GM23248 (cell line): ENCODE measurements at regions not wholly inside any gene's neighbourhood (a gene's known extent, or its start where the extent isn't known, plus 50 kb on each side); places are given as distances from the start of the nearest gene placed in this dataset.

Experiments used
- EZH2 ChIP-seq: fragments of 200-600 bp; sonication (generic); IDR thresholded peaks from 2 replicates; pipeline ENCODE4 v1.6.1; 2018; ENCODE audit warnings: antibody characterized with exemption, mild to moderate bottlenecking; ENCODE audit not compliant: insufficient read depth, poor library complexity, severe bottlenecking
- EZH2phosphoT487 ChIP-seq: fragments of 200-600 bp; sonication (generic); IDR thresholded peaks from 2 replicates; pipeline ENCODE4 v1.6.1; 2018; ENCODE audit warnings: antibody characterized with exemption, moderate library complexity, mild to moderate bottlenecking, low read depth; ENCODE audit not compliant: insufficient read depth

GRCh38 chr13:59497621-59498247, 666.0 kb downstream of the DIAPH3 start:
- TF ChIP-seq EZH2 (no peak), EZH2phosphoT487 (no peak)
